ENCODE measurements at regions not wholly inside any gene's neighbourhood (a gene's known extent, or its start where the extent isn't known, plus 50 kb on each side); places are given as distances from the start of the nearest gene placed in this dataset.
"Not testable (repeated sequence)": the region's sequence is repeated elsewhere in the genome, so short reads cannot be mapped to it uniquely, and the experiment has no call there.

DNA sequence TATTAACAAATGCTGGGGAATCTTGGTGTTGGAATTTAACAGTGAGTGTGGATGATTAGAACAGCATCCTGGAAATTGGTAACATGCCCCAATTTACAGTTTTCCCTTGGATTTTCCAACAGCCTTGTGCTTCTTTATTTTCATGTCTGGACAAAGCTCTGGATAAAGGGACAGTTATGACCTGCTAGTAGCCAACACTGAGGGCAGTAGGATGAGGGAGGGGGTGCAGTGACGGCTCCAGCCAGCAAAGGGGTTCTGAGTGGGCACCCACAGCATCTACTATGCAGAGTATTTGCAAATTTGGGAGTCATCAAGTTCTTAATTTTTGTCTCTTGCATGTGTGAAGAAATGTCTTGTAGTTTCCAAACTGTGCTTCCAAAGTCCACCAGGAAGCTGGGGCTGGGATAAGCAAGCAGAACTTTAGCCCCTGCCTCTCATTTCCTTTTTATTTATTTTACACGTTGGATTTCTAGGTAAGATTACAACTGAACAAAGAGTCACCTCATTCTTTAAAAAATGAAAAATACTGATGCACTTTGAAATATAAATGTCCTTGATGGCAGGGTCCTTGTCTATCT is 63.0 kb upstream of the SELENOP start:
- no peak for DNase-seq
- Histone ChIP-seq H3K36me3 (replicated peaks; ENCODE audit: control insufficient read depth, insufficient read depth, low read length) (no peaks in the 10 kb centered on the region), H3K27me3 (ENCODE audit: control insufficient read depth, insufficient read depth, low read length) (no peaks in the 10 kb centered on the region), H3K4me3 (ENCODE audit: insufficient read depth, low read depth, low read length) (no peak overlapping the region)

DNA sequence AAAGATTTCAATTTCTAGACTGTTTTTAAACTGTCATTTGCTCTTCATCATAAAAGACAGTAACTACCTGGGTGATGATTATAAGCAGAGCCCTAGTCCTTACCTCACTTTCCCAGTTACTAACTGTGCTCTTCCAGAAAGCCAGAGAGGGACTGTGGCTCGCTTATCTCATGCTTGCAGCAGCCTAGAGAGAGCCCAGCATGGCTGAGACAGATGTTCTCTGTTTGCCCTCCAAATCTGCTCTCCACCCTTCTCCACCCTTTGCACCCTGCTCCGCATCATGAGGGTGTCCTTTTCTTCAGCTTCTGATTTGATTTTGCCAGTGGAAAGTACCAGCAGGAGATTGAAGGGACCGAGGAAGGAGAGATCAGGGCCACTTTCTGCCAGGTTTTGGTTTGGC is 61.2 kb upstream of the SELENOP start:
- no peaks in the 10 kb centered on the region for H3K36me3 ChIP-seq (replicated peaks; ENCODE audit: control insufficient read depth, insufficient read depth, low read length)
- DNase-seq: no peak
- H3K4me3 ChIP-seq (ENCODE audit: insufficient read depth, low read depth, low read length): no peak overlapping the region
- no peaks in the 10 kb centered on the region for H3K27me3 ChIP-seq (ENCODE audit: control insufficient read depth, insufficient read depth, low read length)

DNA sequence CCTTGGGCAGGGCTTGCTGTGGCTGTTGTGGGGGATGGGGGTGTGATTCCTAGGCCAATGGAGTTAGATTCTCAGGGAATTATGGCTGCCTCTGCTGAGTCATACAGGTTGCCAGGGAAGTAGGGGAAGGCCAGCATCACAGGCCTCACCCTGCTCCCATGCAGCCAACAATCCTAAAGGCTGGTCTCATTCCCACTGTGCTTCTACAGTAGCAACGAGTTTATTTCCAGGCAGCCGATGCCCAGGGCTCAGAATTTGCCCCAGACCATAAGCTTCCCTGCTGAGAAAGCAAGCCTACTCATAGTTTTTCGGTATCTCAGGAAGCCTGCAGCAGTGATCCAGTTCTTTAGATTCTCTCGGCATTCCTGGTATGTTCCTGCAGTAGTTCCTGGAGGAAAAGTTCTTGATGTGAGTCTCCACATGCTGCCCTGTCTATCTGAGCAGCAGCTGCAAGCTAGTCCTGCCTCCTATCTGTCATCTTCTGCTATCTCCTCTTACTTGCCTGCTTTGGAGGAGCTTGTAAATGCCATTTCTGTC is 59.3 kb upstream of the SELENOP start:
- Histone ChIP-seq H3K27me3 (ENCODE audit: control insufficient read depth, insufficient read depth, low read length) (no peaks in the 10 kb centered on the region), H3K4me3 (ENCODE audit: insufficient read depth, low read depth, low read length) (no peak overlapping the region), H3K36me3 (replicated peaks; ENCODE audit: control insufficient read depth, insufficient read depth, low read length) (no peaks in the 10 kb centered on the region)
- DNase-seq: no peak

DNA sequence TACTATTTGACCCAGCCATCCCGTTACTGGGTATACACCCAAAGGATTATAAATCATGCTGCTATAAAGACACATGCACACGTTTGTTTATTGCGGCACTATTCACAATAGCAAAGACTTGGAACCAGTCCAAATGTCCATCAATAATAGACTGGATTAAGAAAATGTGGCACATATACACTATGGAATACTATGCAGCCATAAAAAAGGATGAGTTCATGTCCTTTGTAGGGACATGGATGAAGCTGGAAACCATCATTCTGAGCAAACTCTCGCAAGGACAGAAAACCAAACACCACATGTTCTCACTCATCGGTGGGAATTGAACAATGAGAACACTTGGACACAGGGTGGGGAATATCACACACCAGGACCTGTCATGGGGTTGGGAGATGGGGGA is 56.7 kb upstream of the SELENOP start:
- not testable (repeated sequence) for H3K4me3 ChIP-seq (ENCODE audit: insufficient read depth, low read depth, low read length); H3K36me3 ChIP-seq (replicated peaks; ENCODE audit: control insufficient read depth, insufficient read depth, low read length); DNase-seq; H3K27me3 ChIP-seq (ENCODE audit: control insufficient read depth, insufficient read depth, low read length)

DNA sequence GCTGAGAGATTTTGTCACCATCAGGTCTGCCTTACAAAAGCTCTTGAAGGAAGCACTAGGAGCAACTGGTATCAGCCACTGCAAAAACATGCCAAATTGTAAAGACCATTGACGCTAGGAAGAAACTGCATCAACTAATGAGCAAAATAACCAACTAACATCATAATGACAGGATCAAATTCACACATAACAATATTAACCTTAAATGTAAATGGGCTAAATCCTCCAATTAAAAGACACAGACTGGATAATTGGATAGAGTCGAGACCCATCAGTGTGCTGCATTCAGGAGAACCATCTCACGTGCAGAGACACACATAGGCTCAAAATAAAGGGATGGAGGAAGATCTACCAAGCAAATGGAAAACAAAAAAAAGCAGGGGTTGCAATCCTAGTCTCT is 53.1 kb upstream of the SELENOP start:
- not testable (repeated sequence) for DNase-seq; H3K4me3 ChIP-seq (ENCODE audit: insufficient read depth, low read depth, low read length)

More for the DNA sequence above, 53.1 kb upstream of the SELENOP start:
- not testable (repeated sequence) for H3K36me3 ChIP-seq (replicated peaks; ENCODE audit: control insufficient read depth, insufficient read depth, low read length); H3K27me3 ChIP-seq (ENCODE audit: control insufficient read depth, insufficient read depth, low read length)

All from H7 (cell line).